CD4-positive, alpha-beta T cell treated with Interleukin-21 for 1 hour (primary cell): ENCODE measurements at regions not wholly inside any gene's neighbourhood (a gene's known extent, or its start where the extent isn't known, plus 50 kb on each side); places are given as distances from the start of the nearest gene placed in this dataset.
"Not testable (repeated sequence)": the region's sequence is repeated elsewhere in the genome, so short reads cannot be mapped to it uniquely, and the experiment has no call there.

Experiments used
- DNase-seq: peaks from one replicate; pipeline ENCODE4 v3.0.0-alpha.2; 2020

DNA sequence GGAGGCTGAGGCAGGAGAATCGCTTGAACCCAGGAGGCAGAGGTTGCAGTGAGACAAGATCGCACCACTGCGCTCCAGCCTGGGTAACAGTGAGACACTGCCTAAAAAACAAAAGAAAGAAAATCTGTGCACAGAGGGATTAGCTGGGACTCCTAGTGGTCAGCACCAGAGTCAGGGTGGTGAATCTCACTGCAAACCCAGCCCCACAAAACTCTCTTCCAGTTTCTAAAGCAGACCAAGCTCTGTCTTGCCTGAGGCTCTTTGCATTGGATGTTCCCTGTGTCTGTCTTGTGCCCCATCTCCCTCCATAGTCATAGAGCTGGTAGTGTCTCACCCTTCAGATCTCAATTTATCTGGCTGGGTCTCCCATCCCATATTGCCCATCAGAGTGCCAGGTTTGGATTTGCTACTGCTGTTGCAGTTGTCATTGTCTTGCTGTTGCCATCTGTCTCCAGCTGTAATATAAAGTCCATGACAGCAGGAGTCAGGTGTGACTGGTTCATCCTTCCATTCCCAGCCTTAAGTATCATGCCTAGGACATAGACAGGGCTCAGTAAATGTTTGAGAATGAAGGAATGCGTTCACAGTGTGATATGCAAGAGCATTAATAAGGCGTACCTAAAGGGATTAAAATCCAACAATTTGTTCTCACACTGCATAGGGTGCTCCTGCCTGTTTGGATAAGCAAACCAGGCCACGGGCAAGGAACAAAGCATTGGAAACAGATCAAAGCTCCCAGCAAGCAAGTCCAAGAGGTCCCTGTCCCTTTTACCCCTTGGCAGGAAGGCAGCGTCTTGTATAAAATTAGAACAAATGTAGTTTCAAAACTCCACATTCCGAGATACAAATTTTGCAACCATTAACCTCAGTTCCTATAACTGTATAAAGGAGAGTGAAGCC is 614.6 kb upstream of the CDH5 start:
- DNase-seq: no peak

- DNase-seq: no peak
Measured at GRCh38 chr16:65749506-65749905, 617.0 kb upstream of the CDH5 start.

- no peak for DNase-seq
Measured at GRCh38 chr16:65746941-65747340, 619.5 kb upstream of the CDH5 start.

- no peak for DNase-seq
Measured at GRCh38 chr16:65745201-65745708, 621.2 kb upstream of the CDH5 start.

- DNase-seq: no peak
Measured at GRCh38 chr16:65744401-65744800, 622.1 kb upstream of the CDH5 start.

DNA sequence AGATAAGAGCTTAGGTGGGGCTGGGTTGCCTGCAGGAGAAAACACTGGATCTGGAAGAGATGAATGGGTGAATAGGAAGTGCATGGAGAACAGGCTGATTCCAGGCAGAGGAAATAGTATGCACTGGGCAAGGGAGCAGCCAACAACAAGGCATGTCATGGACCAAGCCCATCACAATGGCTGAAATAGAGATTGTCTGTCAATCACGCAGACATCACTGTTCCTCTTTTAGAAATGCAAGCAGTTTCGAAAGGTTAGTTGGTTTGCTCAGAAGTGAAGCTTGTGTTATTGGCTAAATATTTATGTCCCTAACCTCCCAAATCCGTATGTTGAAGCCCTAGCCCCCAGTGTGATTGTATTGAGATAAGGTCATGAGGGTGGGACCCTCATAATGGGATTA is 621.7 kb upstream of the CDH11 start:
- DNase-seq: no peak

DNA sequence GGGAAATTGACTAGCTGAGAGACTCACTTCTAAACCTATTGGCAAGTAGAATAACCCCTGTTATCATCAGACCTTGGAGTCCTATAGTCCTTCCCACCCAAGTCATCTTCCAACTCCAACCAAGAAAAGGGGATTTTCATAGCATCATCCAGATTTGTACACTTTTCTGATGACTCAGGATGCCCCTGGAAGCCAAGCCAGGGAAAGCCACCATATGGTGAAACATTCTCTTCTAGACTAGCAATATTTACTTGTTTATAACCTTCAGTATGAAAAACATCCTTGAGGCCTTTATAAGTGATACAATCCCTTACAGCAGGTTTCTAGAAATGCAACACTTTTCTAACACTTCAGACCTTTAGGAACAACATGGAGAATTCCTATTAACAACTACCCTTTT is 618.8 kb upstream of the CDH11 start:
- no peak for DNase-seq

- peak; percentile 1 for DNase-seq
Measured at GRCh38 chr16:65739518-65739917, 617.7 kb upstream of the CDH11 start.

GRCh38 chr16:65737831-65738230 is 616.0 kb upstream of the CDH11 start:
- DNase-seq: no peak

GRCh38 chr16:65735615-65736014 is 613.8 kb upstream of the CDH11 start:
- not testable (repeated sequence) for DNase-seq

GRCh38 chr16:65733721-65734120 is 611.9 kb upstream of the CDH11 start:
- no peak for DNase-seq

DNA sequence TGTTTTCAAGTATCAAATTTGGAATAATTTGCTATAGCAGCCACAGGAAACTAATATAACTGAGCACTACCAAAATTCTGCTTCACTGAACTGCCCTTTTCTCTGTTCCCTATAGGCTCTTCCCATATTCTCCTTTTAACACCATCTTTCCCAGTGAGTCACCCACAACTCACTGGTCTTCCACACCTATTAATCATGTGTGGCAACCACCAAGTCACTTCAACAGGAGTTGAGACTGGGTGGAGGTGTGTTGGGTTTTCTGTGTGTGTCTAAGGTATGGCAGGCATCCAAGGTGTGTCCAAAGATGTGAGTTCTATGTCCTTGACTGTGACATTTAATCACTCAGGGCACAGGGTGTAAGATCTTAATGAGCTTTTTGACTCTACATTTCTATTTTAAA is 610.0 kb upstream of the CDH11 start:
- no peak for DNase-seq

DNA sequence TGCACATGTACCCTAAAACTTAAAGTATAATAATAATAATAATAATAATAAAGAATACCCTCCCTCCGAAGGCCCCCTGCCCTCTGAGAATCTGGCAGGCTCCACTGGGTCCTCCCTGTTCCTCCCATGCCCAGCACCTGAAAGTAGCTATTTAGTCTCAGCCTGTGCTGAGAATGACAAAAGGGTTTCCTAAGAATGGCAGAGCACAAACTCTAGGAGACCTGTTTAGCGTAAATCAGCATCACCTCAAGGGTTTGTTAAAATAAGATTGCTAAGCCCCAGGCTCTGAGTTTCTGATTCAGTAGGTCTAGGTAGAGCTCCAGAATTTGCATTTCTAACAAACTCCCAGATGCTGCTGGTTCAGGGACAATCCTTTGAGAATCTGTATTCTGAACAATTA is 606.8 kb upstream of the CDH11 start:
- DNase-seq: no peak

- DNase-seq: no peak
Measured at GRCh38 chr16:65728167-65728566, 606.3 kb upstream of the CDH11 start.

GRCh38 chr16:65727534-65728137 is 605.8 kb upstream of the CDH11 start:
- no peak for DNase-seq

- no peak for DNase-seq
Measured at GRCh38 chr16:65725156-65725845, 603.4 kb upstream of the CDH11 start.

DNA sequence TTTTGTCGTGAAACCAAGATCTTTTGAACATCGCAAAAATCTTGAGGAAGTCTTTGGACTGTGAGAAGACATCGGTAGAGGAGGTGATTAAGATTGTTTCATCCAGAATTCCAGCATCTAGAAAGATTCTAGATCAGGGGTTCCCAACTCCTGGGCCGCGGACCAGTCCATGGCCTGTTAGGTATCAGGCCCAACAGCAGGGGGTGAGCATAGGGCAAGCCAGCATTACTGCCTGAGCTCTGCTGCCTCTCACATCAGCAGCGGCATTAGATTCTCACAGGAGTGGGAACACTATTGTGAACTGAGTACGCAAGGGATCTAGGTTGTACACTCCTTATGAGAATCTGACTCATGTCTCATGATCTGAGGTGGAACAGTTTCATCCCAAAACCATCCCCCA is 600.6 kb upstream of the CDH11 start:
- no peak for DNase-seq

GRCh38 chr16:65717846-65718245 is 596.0 kb upstream of the CDH11 start:
- DNase-seq: no peak

GRCh38 chr16:65716737-65717700 is 595.2 kb upstream of the CDH11 start:
- no peak for DNase-seq

DNA sequence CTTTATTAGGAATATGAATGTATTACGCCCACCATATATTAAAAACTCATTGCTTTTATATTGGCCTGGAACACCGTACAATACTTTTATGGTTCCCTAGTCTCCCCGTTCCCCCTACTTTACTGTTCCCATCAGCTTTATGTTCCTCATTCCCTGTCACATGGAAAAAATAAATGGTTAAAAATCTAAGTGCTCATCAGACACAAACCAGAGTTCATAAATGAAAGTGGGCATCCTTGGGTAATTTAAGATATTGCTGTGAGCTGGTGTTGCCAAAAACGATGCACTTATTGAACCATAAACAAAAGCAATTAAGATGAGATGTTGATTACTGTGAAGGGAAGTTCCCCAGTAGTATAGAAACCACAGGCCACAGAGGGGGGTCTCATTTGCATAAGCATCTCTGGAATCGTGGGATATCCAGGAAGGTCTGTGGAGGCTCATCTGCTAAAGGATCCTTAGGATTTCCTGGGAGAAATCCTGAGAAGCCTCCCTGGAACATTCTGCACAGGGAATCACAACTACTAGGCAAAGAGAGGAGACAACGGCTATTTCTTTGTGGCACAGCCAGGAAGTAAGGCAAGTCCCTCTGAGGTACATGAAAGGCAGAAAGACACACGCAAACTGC is 591.4 kb upstream of the CDH11 start:
- DNase-seq: no peak

GRCh38 chr16:65710107-65710506 is 588.2 kb upstream of the CDH11 start:
- no peak for DNase-seq

DNA sequence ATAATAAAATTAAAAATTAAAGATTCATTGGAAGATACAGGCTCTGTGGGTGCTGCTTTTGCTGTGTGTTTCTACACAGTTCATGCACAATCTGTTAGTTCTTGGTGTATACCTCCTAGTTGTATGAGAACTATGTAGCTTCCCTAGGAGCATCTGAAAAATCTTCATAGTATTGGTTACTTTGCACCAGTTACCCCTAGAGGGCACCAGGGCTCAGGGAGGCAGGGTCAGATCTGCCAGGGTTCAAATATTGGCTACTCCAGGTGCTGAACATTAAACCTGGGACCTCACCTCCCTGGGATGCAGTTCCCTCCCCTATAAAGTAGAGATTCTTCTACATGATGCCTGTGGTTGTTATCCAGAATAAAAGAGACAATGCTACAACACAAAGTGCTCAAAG is 583.0 kb upstream of the CDH11 start:
- DNase-seq: no peak
